ENCODE measurements at regions not wholly inside any gene's neighbourhood (a gene's known extent, or its start where the extent isn't known, plus 50 kb on each side); places are given as distances from the start of the nearest gene placed in this dataset.

DNA sequence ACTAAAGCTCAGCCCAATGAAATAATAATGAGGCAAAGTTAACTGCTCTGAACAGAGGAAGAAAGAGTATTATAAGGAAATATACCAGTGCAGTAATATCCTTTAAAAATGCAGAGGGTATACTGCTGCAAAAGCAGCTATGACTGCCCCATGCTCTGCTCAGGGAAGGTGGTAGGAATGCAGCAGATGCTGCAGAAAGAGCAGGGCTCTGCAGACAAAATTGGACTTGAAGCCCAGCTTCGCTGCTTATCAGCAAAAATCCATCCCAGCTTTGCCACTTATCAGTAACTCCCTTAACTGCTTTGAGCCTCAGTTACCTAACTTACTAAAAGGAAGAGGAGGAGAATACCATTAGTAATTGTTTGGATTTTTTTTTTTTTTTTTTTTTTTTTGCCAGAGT, 533.8 kb upstream of the CDH5 start:
- TF ChIP-seq, protein P1, sequence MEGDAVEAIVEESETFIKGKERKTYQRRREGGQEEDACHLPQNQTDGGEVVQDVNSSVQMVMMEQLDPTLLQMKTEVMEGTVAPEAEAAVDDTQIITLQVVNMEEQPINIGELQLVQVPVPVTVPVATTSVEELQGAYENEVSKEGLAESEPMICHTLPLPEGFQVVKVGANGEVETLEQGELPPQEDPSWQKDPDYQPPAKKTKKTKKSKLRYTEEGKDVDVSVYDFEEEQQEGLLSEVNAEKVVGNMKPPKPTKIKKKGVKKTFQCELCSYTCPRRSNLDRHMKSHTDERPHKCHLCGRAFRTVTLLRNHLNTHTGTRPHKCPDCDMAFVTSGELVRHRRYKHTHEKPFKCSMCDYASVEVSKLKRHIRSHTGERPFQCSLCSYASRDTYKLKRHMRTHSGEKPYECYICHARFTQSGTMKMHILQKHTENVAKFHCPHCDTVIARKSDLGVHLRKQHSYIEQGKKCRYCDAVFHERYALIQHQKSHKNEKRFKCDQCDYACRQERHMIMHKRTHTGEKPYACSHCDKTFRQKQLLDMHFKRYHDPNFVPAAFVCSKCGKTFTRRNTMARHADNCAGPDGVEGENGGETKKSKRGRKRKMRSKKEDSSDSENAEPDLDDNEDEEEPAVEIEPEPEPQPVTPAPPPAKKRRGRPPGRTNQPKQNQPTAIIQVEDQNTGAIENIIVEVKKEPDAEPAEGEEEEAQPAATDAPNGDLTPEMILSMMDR (IDR thresholded peaks at IDR 0.05; ENCODE audit: insufficient read depth, low read depth, low read length): no peak
- no peak for TF ChIP-seq EZH2 (IDR thresholded peaks at IDR 0.05; ENCODE audit: insufficient read depth, low read length)
